ENCODE measurements at regions not wholly inside any gene's neighbourhood (a gene's known extent, or its start where the extent isn't known, plus 50 kb on each side); places are given as distances from the start of the nearest gene placed in this dataset.

DNA sequence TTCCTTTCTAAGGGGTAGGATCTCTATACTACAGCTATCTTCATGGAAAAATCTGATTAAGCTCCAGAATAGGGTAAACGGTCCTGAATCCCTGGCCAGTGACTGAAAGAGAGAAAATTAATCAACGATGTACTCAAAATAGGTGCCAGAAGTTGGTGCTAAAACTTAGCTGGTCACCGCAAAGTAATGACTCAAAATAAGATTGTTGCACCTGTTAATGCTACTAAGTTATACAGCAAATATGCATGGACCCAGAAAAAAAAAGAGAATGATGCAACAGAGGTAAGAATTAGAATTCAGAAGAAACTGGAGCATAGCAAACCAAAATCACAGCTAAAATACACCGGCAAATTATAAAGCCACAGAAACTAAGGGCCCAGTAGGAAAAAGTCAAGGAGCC is 239.7 kb upstream of the FAM241A start:
- no peak overlapping the region for H3K4me3 ChIP-seq (ENCODE audit: low read depth, low read length)
- TF ChIP-seq, protein P1, sequence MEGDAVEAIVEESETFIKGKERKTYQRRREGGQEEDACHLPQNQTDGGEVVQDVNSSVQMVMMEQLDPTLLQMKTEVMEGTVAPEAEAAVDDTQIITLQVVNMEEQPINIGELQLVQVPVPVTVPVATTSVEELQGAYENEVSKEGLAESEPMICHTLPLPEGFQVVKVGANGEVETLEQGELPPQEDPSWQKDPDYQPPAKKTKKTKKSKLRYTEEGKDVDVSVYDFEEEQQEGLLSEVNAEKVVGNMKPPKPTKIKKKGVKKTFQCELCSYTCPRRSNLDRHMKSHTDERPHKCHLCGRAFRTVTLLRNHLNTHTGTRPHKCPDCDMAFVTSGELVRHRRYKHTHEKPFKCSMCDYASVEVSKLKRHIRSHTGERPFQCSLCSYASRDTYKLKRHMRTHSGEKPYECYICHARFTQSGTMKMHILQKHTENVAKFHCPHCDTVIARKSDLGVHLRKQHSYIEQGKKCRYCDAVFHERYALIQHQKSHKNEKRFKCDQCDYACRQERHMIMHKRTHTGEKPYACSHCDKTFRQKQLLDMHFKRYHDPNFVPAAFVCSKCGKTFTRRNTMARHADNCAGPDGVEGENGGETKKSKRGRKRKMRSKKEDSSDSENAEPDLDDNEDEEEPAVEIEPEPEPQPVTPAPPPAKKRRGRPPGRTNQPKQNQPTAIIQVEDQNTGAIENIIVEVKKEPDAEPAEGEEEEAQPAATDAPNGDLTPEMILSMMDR (conservative IDR thresholded peaks at IDR 0.05; ENCODE audit: low read depth, low read length): no peak
- no peak for DNase-seq (ENCODE audit: low read depth)

GRCh38 chr4:111919639-111920038 is 225.6 kb upstream of the FAM241A start:
- DNase-seq (ENCODE audit: low read depth): no peak
- TF ChIP-seq, protein P1 (conservative IDR thresholded peaks at IDR 0.05; ENCODE audit: low read depth, low read length): no peak
- no peak overlapping the region for H3K4me3 ChIP-seq (ENCODE audit: low read depth, low read length)

DNA sequence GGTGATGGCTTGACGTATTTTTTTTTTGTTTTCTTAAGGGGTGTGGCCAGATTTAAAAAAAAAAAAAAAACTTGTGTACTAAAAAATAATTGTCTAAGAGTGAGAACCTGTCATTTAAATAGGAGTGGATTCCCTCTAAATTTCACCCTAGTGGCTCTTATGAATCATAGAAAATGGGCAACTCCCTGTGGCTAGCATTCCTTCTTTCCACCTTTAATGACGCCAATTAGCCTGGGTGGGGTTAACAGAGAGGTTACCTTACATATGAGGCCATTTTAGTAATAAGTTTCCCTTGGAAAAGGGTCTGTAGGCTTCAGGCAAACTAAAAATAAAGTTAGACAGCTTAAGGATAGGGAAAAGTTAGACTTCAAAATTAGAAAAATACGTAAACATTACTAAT is 223.5 kb upstream of the FAM241A start:
- no peak overlapping the region for H3K4me3 ChIP-seq (ENCODE audit: low read depth, low read length)
- TF ChIP-seq, protein P1 (conservative IDR thresholded peaks at IDR 0.05; ENCODE audit: low read depth, low read length): no peak
- no peak for DNase-seq (ENCODE audit: low read depth)

DNA sequence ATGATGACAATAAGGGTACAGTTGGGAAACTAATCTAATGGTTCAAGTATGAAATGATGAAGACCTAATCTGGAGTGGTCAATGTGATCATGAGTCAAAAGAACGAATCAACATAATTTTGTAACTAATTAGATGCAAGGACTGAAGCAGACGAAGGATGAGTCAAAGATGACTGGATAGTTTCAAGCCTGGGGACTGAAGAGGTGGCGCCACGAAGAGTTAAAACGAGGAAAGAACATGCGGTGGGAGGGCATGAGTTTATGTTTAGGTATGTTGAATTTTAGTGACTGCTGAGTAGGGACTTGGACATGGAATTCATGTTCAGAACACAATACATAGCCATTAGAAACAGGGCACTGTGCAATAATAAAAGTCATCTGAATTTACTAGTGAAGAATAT is 221.5 kb upstream of the FAM241A start:
- TF ChIP-seq, protein P1 (conservative IDR thresholded peaks at IDR 0.05; ENCODE audit: low read depth, low read length): no peak
- DNase-seq (ENCODE audit: low read depth): no peak
- H3K4me3 ChIP-seq (ENCODE audit: low read depth, low read length): no peak overlapping the region

DNA sequence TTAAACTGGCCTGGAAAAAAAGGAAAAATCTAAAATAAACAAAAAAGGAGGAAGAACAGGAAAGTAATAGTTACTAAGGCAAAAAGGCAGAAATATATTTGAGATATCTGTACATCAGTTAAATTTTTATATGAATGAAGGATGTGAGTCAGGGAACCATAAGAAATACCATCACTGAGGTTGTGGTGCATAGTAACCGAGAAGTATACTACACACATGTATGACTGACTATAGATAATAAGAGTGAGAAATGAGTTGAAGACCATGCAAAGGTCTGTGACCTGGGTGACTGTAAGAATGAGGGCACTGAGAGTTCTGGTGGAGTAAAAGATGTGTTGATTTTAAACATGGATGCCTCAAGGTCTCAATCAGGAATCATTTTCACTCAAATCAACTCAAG is 220.6 kb upstream of the FAM241A start:
- DNase-seq (ENCODE audit: low read depth): no peak
- TF ChIP-seq, protein P1 (conservative IDR thresholded peaks at IDR 0.05; ENCODE audit: low read depth, low read length): no peak
- H3K4me3 ChIP-seq (ENCODE audit: low read depth, low read length): no peak overlapping the region

GRCh38 chr4:111930659-111931058 is 214.6 kb upstream of the FAM241A start:
- TF ChIP-seq, protein P1 (conservative IDR thresholded peaks at IDR 0.05; ENCODE audit: low read depth, low read length): no peak
- DNase-seq (ENCODE audit: low read depth): no peak
- no peak overlapping the region for H3K4me3 ChIP-seq (ENCODE audit: low read depth, low read length)

DNA sequence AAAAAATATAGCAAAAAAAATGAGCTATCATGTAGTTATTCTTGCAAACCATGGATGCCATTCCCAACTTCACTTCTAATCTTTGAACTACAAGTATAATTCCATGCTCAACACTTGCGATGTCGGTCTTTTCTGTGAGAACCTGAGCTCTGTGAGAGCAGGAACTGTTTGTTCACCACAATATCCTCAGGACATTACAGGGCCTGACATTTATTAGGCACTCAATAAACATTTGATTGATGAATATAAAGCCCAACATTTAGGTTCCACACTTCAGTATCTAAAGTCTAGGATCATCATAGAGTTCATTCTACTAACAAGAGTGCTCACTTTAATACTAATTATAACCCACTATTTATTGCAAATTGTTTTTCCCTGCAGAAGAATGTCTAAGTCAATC is 211.6 kb upstream of the FAM241A start:
- DNase-seq (ENCODE audit: low read depth): no peak

More for the DNA sequence above, 211.6 kb upstream of the FAM241A start:
- TF ChIP-seq, protein P1 (conservative IDR thresholded peaks at IDR 0.05; ENCODE audit: low read depth, low read length): no peak
- no peak overlapping the region for H3K4me3 ChIP-seq (ENCODE audit: low read depth, low read length)
